ENCODE measurements at regions not wholly inside any gene's neighbourhood (a gene's known extent, or its start where the extent isn't known, plus 50 kb on each side); places are given as distances from the start of the nearest gene placed in this dataset.
"Not testable (repeated sequence)": the region's sequence is repeated elsewhere in the genome, so short reads cannot be mapped to it uniquely, and the experiment has no call there.

GRCh38 chr15:21015171-21015570 lies 149.1 kb upstream of the POTEB2 start:
- not testable (repeated sequence) for H2BK5ac ChIP-seq (ENCODE audit: low read depth, low read length, poor library complexity); H4K8ac ChIP-seq (ENCODE audit: low read depth, low read length); H3K79me1 ChIP-seq (ENCODE audit: low read length); H3K4me3 ChIP-seq (ENCODE audit: low read depth, low read length); H4K12ac ChIP-seq (ENCODE audit: low read depth, low read length); H2AK5ac ChIP-seq (ENCODE audit: low read length); H3K9ac ChIP-seq (ENCODE audit: low read length); H3K18ac ChIP-seq (ENCODE audit: low read length); H3K23ac ChIP-seq (ENCODE audit: low read length); DNase-seq; H2BK12ac ChIP-seq (ENCODE audit: low read length); H3K4me2 ChIP-seq (ENCODE audit: low read length); H3K9me3 ChIP-seq (ENCODE audit: insufficient read depth, low read depth, low read length); H2BK120ac ChIP-seq (ENCODE audit: insufficient read depth, low read length, poor library complexity); H2AFZ ChIP-seq (ENCODE audit: insufficient read depth, low read length, poor library complexity); H3K27ac ChIP-seq (ENCODE audit: low read depth, low read length); H4K91ac ChIP-seq (ENCODE audit: low read depth, low read length); H3K4ac ChIP-seq (ENCODE audit: low read depth, low read length); H3K14ac ChIP-seq (ENCODE audit: low read length); H3K4me1 ChIP-seq (ENCODE audit: control insufficient read depth in 1 of 2, insufficient read depth in 2 of 2, low read length in 2 of 2); H3K27me3 ChIP-seq (ENCODE audit: insufficient read depth, low read length); H3K79me2 ChIP-seq (ENCODE audit: control insufficient read depth, insufficient read depth, low read length, poor library complexity); H3K36me3 ChIP-seq (ENCODE audit: control insufficient read depth in 1 of 2, insufficient read depth in 2 of 2, low read length in 2 of 2)
- WGBS (ENCODE audit: extremely low coverage, insufficient coverage, insufficient read length): no CpG with 5 or more reads among the region's 8 CpGs

DNA sequence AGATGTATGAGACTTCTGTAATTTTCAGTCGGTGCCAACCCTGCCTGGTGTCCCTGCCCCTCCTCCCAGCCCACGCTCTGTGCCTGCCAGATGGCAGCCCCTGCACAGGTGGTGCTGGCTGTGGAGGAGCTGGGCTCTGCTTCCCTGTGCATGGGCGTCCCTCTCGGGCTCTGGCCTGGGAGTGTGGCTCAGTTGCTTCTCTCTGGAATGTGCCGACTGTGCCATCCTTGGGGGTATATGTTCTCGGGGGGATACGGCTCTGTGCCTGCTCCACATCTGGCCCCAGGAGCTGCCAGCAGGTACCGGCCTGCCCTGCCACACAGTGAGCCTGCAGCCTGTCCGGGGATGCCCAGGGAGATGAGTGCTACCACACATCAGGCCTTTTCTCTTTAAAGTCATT lies 147.2 kb upstream of the POTEB2 start:
- WGBS (ENCODE audit: extremely low coverage, insufficient coverage, insufficient read length): no CpG with 5 or more reads among the region's 9 CpGs
- not testable (repeated sequence) for H3K4me1 ChIP-seq (ENCODE audit: control insufficient read depth in 1 of 2, insufficient read depth in 2 of 2, low read length in 2 of 2); H3K4me3 ChIP-seq (ENCODE audit: low read depth, low read length); H4K8ac ChIP-seq (ENCODE audit: low read depth, low read length); H3K27me3 ChIP-seq (ENCODE audit: insufficient read depth, low read length); H3K4ac ChIP-seq (ENCODE audit: low read depth, low read length); DNase-seq; H3K14ac ChIP-seq (ENCODE audit: low read length); H2BK12ac ChIP-seq (ENCODE audit: low read length); H3K79me2 ChIP-seq (ENCODE audit: control insufficient read depth, insufficient read depth, low read length, poor library complexity); H3K27ac ChIP-seq (ENCODE audit: low read depth, low read length); H4K91ac ChIP-seq (ENCODE audit: low read depth, low read length); H3K36me3 ChIP-seq (ENCODE audit: control insufficient read depth in 1 of 2, insufficient read depth in 2 of 2, low read length in 2 of 2); H4K12ac ChIP-seq (ENCODE audit: low read depth, low read length); H3K9me3 ChIP-seq (ENCODE audit: insufficient read depth, low read depth, low read length); H2AFZ ChIP-seq (ENCODE audit: insufficient read depth, low read length, poor library complexity); H3K9ac ChIP-seq (ENCODE audit: low read length); H3K79me1 ChIP-seq (ENCODE audit: low read length); H3K4me2 ChIP-seq (ENCODE audit: low read length); H3K23ac ChIP-seq (ENCODE audit: low read length); H3K18ac ChIP-seq (ENCODE audit: low read length); H2BK120ac ChIP-seq (ENCODE audit: insufficient read depth, low read length, poor library complexity); H2BK5ac ChIP-seq (ENCODE audit: low read depth, low read length, poor library complexity); H2AK5ac ChIP-seq (ENCODE audit: low read length)

GRCh38 chr15:21009651-21010050 lies 143.5 kb upstream of the POTEB2 start:
- H4K8ac ChIP-seq (ENCODE audit: low read depth, low read length); H3K4me3 ChIP-seq (ENCODE audit: low read depth, low read length); H3K9ac ChIP-seq (ENCODE audit: low read length); DNase-seq; H3K18ac ChIP-seq (ENCODE audit: low read length); H3K27ac ChIP-seq (ENCODE audit: low read depth, low read length); H2AFZ ChIP-seq (ENCODE audit: insufficient read depth, low read length, poor library complexity); H4K91ac ChIP-seq (ENCODE audit: low read depth, low read length); H3K14ac ChIP-seq (ENCODE audit: low read length); H3K4me1 ChIP-seq (ENCODE audit: control insufficient read depth in 1 of 2, insufficient read depth in 2 of 2, low read length in 2 of 2); H3K4me2 ChIP-seq (ENCODE audit: low read length); H2BK5ac ChIP-seq (ENCODE audit: low read depth, low read length, poor library complexity); H3K4ac ChIP-seq (ENCODE audit: low read depth, low read length); H2BK120ac ChIP-seq (ENCODE audit: insufficient read depth, low read length, poor library complexity); H3K79me1 ChIP-seq (ENCODE audit: low read length); H3K27me3 ChIP-seq (ENCODE audit: insufficient read depth, low read length); H3K23ac ChIP-seq (ENCODE audit: low read length); H2BK12ac ChIP-seq (ENCODE audit: low read length); H3K36me3 ChIP-seq (ENCODE audit: control insufficient read depth in 1 of 2, insufficient read depth in 2 of 2, low read length in 2 of 2); H2AK5ac ChIP-seq (ENCODE audit: low read length); H3K79me2 ChIP-seq (ENCODE audit: control insufficient read depth, insufficient read depth, low read length, poor library complexity); H4K12ac ChIP-seq (ENCODE audit: low read depth, low read length); H3K9me3 ChIP-seq (ENCODE audit: insufficient read depth, low read depth, low read length): not testable (repeated sequence)
- no CpG with 5 or more reads among the region's 7 CpGs for WGBS (ENCODE audit: extremely low coverage, insufficient coverage, insufficient read length)

DNA sequence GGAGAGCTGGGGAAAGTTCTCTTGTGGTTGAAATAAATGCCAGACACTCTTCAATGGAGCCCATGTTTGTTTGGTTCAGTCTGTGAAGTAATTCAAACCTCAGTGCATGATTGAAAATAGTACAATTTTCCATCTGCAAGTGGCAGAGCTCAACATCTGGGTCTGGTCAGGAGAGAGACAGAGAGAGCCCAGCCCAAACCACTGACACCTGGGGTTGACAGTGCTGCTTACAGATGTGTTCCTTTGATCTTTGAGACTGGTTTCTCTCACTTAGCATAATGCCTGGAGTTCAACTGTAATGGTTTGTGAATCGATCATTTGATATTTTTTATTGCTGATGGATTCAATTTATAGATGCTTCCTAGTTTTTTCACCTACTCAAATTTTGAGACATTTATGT lies 137.3 kb upstream of the POTEB2 start:
- not testable (repeated sequence) for H4K8ac ChIP-seq (ENCODE audit: low read depth, low read length); H3K18ac ChIP-seq (ENCODE audit: low read length); H3K79me1 ChIP-seq (ENCODE audit: low read length); H4K91ac ChIP-seq (ENCODE audit: low read depth, low read length); H2AFZ ChIP-seq (ENCODE audit: insufficient read depth, low read length, poor library complexity); H3K14ac ChIP-seq (ENCODE audit: low read length); H3K23ac ChIP-seq (ENCODE audit: low read length); H3K9ac ChIP-seq (ENCODE audit: low read length); H3K9me3 ChIP-seq (ENCODE audit: insufficient read depth, low read depth, low read length); H3K36me3 ChIP-seq (ENCODE audit: control insufficient read depth in 1 of 2, insufficient read depth in 2 of 2, low read length in 2 of 2); H2BK5ac ChIP-seq (ENCODE audit: low read depth, low read length, poor library complexity); H3K4me3 ChIP-seq (ENCODE audit: low read depth, low read length); H3K27ac ChIP-seq (ENCODE audit: low read depth, low read length); DNase-seq; H3K4me1 ChIP-seq (ENCODE audit: control insufficient read depth in 1 of 2, insufficient read depth in 2 of 2, low read length in 2 of 2); H3K79me2 ChIP-seq (ENCODE audit: control insufficient read depth, insufficient read depth, low read length, poor library complexity); H3K27me3 ChIP-seq (ENCODE audit: insufficient read depth, low read length); H2AK5ac ChIP-seq (ENCODE audit: low read length); H2BK12ac ChIP-seq (ENCODE audit: low read length); H4K12ac ChIP-seq (ENCODE audit: low read depth, low read length); H2BK120ac ChIP-seq (ENCODE audit: insufficient read depth, low read length, poor library complexity); H3K4ac ChIP-seq (ENCODE audit: low read depth, low read length); H3K4me2 ChIP-seq (ENCODE audit: low read length)
- WGBS (ENCODE audit: extremely low coverage, insufficient coverage, insufficient read length): no CpG with 5 or more reads among the region's 1 CpG
